GM13976 (cell line): ENCODE measurements at regions not wholly inside any gene's neighbourhood (a gene's known extent, or its start where the extent isn't known, plus 50 kb on each side); places are given as distances from the start of the nearest gene placed in this dataset.
"Not testable (repeated sequence)": the region's sequence is repeated elsewhere in the genome, so short reads cannot be mapped to it uniquely, and the experiment has no call there.

Source experiments
- DNase-seq: peaks from one replicate; pipeline ENCODE4 v3.0.0; 2012; ENCODE audit warnings: low spot score
- in situ Hi-C: fragments of 300-500 bp; cut with MboI; formaldehyde crosslinking; loops from one replicate; pipeline ENCODE4 v1.12.0; 2022; ENCODE audit warnings: low sequenced_read_pairs, mixed read lengths, inconsistent platforms; ENCODE audit not compliant: unreplicated experiment
- TF ChIP-seq, protein P1 (sequence below): IDR thresholded peaks from 2 replicates; pipeline ENCODE4 v1.5.1; 2012; ENCODE audit warnings: borderline replicate concordance, mild to moderate bottlenecking; ENCODE audit not compliant: insufficient read depth; ENCODE audit errors: extremely low read depth, missing control alignments, control extremely low read depth

DNA sequence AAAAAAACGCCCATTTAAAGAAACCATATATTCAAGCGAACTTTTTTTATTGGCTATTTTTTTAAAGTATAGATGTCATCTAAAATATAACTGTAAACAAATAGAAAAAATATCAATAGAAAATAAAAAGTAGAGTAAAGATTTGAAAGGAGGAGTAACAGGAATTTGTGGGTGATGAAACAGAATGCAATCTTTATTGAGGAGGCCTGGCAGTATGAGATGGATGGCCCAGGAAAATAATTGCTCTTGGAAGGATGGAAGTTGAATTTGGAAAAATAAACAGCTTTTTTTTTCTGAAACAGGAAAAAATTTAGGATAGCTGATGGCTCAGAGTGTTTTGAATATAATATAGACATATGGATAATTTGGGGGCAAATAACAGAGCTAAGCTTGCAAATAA, 219.0 kb downstream of the CASP12 start:
- no peak for DNase-seq
- TF ChIP-seq, protein P1, sequence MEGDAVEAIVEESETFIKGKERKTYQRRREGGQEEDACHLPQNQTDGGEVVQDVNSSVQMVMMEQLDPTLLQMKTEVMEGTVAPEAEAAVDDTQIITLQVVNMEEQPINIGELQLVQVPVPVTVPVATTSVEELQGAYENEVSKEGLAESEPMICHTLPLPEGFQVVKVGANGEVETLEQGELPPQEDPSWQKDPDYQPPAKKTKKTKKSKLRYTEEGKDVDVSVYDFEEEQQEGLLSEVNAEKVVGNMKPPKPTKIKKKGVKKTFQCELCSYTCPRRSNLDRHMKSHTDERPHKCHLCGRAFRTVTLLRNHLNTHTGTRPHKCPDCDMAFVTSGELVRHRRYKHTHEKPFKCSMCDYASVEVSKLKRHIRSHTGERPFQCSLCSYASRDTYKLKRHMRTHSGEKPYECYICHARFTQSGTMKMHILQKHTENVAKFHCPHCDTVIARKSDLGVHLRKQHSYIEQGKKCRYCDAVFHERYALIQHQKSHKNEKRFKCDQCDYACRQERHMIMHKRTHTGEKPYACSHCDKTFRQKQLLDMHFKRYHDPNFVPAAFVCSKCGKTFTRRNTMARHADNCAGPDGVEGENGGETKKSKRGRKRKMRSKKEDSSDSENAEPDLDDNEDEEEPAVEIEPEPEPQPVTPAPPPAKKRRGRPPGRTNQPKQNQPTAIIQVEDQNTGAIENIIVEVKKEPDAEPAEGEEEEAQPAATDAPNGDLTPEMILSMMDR: no peak
- in situ Hi-C loops: no loop called here

DNA sequence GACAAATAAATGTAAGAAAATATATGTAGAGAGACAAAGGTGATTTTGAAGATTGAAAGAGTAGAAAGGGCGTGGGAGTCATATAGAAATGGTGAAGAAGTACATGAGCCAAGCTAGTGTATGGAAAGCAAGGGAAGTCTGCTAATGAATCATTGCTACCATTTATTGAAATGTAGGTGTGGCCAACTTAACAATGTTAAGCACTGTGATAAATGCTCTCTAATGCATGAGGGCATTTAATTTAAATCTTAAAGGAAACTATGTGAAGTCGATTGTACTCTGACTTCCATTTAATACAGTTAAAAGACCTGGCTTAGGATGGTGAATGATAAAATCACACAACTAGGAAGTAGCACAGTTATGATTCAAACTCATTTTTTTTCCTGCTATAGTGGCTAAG, 219.9 kb downstream of the CASP12 start:
- TF ChIP-seq, protein P1: no peak
- DNase-seq: no peak
- in situ Hi-C loops: no loop called here

DNA sequence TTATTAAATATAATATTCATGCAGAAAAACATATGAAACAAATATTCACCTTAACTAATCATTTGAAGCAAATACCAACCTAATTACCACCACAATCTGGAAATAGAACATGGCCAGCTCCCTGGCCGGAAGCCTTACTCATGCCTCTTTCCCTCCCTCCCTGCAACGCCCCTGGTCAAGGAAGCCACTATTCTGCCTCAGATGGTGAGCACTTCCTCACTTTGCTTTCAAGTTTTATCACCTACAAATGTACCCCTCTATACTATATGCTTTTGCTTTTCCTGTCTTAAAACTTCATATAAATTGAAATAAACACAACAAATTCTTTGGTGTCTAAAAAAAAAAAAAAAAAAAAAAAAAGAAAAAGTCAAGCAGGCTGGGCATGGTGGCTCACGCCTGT, 221.2 kb downstream of the CASP12 start:
- DNase-seq, in situ Hi-C loops: not testable (repeated sequence)

DNA sequence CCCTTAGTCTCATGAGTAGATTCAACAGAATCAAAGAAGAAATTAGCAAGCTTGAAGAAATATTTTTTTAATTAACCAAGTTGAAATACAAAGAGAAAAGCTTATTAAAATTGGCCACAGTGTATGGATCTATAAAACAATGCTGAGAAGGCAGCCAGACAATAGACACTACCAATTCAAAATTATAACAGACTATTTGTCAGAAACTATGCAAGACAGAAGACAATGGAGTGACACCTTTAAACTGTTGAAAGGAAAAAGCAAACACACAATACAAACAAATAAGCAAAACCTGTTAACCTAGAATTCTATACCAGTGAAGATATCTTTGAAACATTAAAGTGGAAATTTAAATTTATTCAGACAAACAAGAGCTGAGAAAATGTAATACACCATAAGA, 225.4 kb downstream of the CASP12 start:
- no peak for DNase-seq
- TF ChIP-seq, protein P1: no peak
- in situ Hi-C loops: no loop called here

DNA sequence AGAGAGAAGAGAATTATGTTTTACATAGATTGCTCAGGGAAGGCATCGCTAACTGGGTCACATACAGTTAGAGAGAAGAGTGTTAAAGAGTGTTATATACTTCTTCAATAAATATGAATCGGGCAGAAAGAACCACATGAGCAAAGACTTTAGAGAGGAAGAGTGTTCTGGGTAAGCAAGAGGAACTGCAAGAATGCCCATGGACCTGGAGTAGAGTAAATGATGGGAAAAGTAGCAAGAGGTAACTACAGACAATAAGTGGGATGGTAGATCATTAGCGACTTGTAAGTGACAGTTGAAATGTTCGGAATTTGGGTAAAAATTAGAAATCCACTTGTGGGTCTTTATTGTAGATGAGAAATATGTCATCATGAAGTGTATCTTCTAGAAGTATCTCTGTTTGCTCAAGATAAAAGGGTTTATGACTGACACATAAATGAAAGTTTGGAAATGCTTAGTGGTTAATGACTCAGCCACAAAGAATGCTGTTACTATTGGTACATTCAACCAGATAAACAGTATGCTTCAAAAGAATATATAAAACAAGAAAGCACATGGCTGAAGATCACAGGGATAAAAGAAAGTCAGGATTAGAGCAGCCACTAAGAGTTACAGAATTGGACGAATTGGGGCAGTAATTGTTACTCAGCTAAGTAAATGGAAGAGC, 229.3 kb downstream of the CASP12 start:
- TF ChIP-seq, protein P1: no peak
- in situ Hi-C loops: no loop called here
- DNase-seq: no peak

DNA sequence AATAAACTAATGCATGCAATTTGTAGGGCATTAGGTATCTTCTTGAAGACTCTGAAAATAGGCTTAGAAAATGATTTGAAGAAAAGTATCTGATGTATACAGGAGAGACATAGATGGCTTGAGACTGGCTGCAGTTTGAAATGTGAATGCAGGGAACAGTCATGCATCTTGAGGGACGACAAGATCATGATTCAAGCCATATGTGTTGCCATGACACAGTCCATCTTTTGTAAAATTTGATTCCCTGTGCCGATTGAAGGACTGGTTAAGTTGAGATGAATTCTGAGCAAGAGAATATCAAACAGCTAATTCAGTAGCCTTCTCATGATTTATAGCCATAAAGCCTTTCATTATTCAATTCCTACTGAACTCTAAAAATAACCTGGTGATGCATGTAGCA, 231.6 kb downstream of the CASP12 start:
- in situ Hi-C loops: no loop called here
- TF ChIP-seq, protein P1: no peak
- DNase-seq: no peak

DNA sequence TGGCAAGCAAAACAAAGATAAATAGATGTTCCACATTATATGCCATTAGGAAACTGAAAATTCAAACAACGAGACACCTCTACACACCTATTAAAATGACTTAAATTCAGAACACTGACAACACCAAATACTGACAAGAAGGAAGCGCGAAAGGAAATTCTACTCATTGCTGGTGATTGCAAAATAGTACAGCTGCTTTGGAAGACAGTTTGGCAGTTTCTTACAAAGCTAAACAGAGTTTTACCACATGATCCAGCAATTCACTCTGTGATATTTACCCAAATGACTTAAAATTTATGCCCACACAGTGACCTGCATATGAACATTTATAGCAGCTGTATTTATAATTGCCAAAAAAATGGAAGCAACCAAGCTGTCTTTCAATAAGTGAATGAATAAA, 232.6 kb downstream of the CASP12 start:
- DNase-seq: no peak
- in situ Hi-C loops: no loop called here
- TF ChIP-seq, protein P1: no peak
